GM06990 (cell line): ENCODE measurements at regions not wholly inside any gene's neighbourhood (a gene's known extent, or its start where the extent isn't known, plus 50 kb on each side); places are given as distances from the start of the nearest gene placed in this dataset.

Experiments used
- DNase-seq: peaks from one replicate; pipeline ENCODE4 v3.0.0-alpha.2; 2011; ENCODE audit not compliant: insufficient read length; ENCODE audit errors: extremely low read depth
- H3K27me3 ChIP-seq: replicated peaks from 2 replicates; pipeline ENCODE4 v1.6.0; 2011; ENCODE audit warnings: low read length; ENCODE audit not compliant: control insufficient read depth, insufficient read depth
- H3K36me3 ChIP-seq: 2 replicates; pipeline ENCODE4 v1.5.1; 2011; ENCODE audit warnings: low read length; ENCODE audit not compliant: control insufficient read depth, insufficient read depth
- H3K4me3 ChIP-seq: replicated peaks from 2 replicates; pipeline ENCODE4 v1.5.1; 2011; ENCODE audit warnings: low read depth, mild to moderate bottlenecking, control low read depth, low read length
- CTCF ChIP-seq: IDR thresholded peaks from 2 replicates; pipeline ENCODE4 v1.5.1; 2011; ENCODE audit warnings: low read length, control low read depth, mild to moderate bottlenecking, inconsistent platforms; ENCODE audit not compliant: insufficient read depth, poor library complexity, severe bottlenecking

- Histone ChIP-seq H3K4me3 (no peak overlapping the region), H3K36me3 (no peaks in the 10 kb centered on the region), H3K27me3 (no peaks in the 10 kb centered on the region)
- no peak for TF ChIP-seq CTCF
- DNase-seq = no peak
Observed at GRCh38 chr3:178419071-178419470, 117.2 kb upstream of the KCNMB2 start.

GRCh38 chr3:178420033-178420432 lies 116.2 kb upstream of the KCNMB2 start:
- TF ChIP-seq CTCF = no peak
- DNase-seq = no peak
- H3K4me3 ChIP-seq = no peak overlapping the region

GRCh38 chr3:178421069-178421468 lies 115.2 kb upstream of the KCNMB2 start:
- TF ChIP-seq CTCF = no peak
- no peak for DNase-seq
- no peak overlapping the region for H3K4me3 ChIP-seq
- no peaks in the 10 kb centered on the region for H3K27me3 ChIP-seq
- H3K36me3 ChIP-seq = no peaks in the 10 kb centered on the region

More at GRCh38 chr3:178420033-178420432, 116.2 kb upstream of the KCNMB2 start:
- H3K36me3 ChIP-seq = no peaks in the 10 kb centered on the region
- H3K27me3 ChIP-seq = no peaks in the 10 kb centered on the region

GRCh38 chr3:178422406-178422805 lies 113.8 kb upstream of the KCNMB2 start:
- DNase-seq = no peak
- H3K36me3 ChIP-seq = no peaks in the 10 kb centered on the region
- no peak overlapping the region for H3K4me3 ChIP-seq
- TF ChIP-seq CTCF = peak; percentile 23
- H3K27me3 ChIP-seq = no peaks in the 10 kb centered on the region

- TF ChIP-seq CTCF = no peak
- DNase-seq = no peak
- Histone ChIP-seq H3K4me3 (no peak overlapping the region), H3K27me3 (no peaks in the 10 kb centered on the region), H3K36me3 (no peaks in the 10 kb centered on the region)
Observed at GRCh38 chr3:178428037-178428436, 108.2 kb upstream of the KCNMB2 start.

GRCh38 chr3:178434206-178434805 lies 101.9 kb upstream of the KCNMB2 start:
- Histone ChIP-seq H3K4me3 (no peak overlapping the region), H3K27me3 (no peaks in the 10 kb centered on the region), H3K36me3 (no peaks in the 10 kb centered on the region)
- peak; percentile 28 for TF ChIP-seq CTCF
- DNase-seq = no peak
